HT-29 (cell line): ENCODE measurements at regions not wholly inside any gene's neighbourhood (a gene's known extent, or its start where the extent isn't known, plus 50 kb on each side); places are given as distances from the start of the nearest gene placed in this dataset.
"Not testable (repeated sequence)": the region's sequence is repeated elsewhere in the genome, so short reads cannot be mapped to it uniquely, and the experiment has no call there.

Experiments used
- DNase-seq: peaks from one replicate; pipeline ENCODE4 v3.0.0-alpha.2; 2015; ENCODE audit warnings: low spot score

- no peak for DNase-seq
Observed at GRCh38 chr14:21852775-21853174, 179.2 kb upstream of the OR4E1 start.

GRCh38 chr14:21852061-21852664 lies 178.5 kb upstream of the OR4E1 start:
- peak; percentile 59 for DNase-seq

GRCh38 chr14:21846902-21847301 lies 173.3 kb upstream of the OR4E1 start:
- DNase-seq, result not testable (repeated sequence)

DNA sequence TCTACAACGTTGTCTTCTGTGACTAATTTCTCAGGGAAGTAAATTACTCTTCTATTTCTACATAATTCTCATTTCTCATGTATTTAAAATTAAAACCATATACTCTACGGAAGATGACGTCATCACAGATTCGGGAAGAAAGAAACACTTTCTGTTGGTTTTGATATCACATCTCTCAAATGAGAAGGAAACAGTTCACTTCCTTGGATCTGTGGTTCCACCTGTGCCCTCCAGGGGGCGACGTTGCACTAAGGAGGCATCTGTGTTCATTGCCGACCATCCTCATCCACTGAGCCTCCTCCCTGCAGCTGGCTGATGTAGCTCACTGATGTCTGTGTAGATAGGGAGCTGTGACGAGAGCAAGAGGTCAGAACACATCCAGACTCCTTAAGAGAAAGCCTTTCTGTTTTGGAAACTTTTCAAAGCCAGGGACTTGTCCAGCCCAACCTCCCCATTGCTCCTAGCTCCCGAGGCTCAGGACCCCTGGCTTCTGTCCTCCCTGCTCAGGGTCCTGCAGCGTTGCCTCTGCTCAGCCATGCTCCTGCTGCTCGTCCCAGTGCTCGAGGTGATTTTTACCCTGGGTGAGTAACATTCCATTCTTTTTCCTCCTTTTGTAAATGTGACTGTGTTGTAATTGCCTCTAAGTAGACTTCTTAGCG lies 172.7 kb upstream of the OR4E1 start:
- DNase-seq, result peak; percentile 15

DNA sequence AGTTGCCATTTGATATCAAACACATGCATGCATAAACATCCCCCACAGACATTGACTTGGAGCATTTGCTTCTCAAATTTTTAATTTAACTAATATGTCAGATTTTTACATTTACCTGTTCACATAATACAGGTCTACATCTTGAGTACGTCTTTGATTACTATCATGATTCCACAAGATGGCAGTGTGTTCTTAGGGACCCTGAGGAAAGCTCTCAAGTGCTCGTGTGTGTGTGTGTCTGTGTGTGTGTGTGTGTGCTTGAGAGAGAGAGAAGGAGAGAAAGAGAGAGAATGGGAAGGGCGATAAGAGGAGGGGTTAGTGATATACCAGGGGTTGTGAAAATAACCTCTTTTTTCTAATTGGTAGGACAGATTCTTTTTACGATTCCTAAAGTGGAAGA lies 167.1 kb upstream of the OR4E1 start:
- DNase-seq, result peak; percentile 8

DNA sequence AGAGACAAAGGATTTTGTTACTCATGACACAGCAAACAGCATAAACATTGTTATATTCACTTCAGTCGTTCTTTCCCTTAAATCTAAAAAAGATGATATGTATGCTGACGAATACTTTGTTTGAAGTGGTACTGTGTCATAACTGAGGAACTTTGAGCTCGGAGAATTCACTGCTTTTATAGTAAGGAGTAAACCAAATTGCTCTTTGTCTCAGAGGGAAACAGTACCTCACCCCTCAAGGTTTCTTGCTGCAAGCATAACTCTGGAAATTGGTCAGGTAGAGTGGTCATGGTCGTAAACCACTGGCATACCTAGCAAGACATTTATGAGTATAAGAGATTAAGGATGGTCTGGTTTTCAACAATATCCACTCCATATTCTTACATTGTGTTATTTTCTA lies 160.2 kb upstream of the OR4E1 start:
- DNase-seq, result no peak

DNA sequence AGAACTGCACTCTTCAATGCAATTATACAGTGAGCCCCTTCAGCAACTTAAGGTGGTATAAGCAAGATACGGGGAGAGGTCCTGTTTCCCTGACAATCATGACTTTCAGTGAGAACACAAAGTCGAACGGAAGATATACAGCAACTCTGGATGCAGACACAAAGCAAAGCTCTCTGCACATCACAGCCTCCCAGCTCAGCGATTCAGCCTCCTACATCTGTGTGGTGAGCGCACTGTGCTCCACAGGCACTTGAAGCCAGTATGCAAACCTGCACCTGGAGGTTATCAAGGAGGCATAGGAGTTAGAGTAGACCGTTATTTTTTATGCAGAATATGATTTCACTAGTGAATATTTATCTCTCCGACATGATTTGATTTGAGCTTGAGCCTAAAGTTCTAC lies 152.2 kb upstream of the OR4E1 start:
- no peak for DNase-seq

DNA sequence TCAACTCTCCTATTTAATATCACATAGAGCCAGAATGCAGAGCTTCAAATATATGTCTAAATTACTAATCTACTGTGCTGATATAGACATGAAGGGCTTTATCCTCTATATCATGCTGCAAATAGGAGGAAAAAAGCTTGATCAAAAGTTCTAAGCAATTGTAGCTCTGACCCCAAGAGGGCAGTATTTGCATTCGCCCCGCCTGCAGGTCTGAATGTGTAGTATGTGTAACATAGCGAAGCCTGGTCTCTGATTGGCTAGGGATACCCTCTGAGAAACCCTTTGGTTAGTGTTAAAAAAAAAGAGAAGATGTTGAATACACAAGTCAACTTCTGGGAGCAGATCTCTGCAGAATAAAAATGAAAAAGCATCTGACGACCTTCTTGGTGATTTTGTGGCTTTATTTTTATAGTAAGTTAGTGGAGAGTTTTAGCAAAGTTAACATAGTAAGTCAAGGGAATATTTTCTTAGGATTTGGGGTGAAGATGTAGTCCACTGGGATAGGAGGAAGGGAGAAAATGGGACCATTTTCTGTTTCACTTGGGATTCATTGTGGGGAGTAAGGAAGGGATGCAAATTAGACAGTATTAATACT lies 151.6 kb upstream of the OR4E1 start:
- peak; percentile 58 for DNase-seq

- no peak for DNase-seq
Observed at GRCh38 chr14:21822109-21822508, 148.5 kb upstream of the OR4E1 start.

DNA sequence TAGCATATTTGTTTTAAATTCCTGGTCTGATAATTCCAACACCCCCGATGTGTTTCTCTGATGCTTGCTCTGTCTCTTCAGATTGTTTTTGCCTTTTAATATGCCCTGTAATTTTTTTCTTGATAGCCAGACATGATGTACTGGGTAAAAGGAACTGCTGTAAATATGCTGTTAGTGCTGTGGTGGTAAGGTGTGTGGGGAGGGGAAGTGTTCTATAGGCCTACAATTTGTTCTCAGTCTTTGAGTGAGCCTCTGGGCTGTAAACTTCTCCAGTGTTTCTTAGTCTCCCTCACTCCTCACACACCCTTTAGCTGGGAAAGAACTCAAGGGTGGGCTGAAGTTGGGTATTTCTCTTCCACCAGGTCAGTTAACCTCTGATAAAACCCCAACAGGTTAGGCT lies 147.0 kb upstream of the OR4E1 start:
- no peak for DNase-seq

GRCh38 chr14:21819891-21820290 lies 146.3 kb upstream of the OR4E1 start:
- DNase-seq, result not testable (repeated sequence)

DNA sequence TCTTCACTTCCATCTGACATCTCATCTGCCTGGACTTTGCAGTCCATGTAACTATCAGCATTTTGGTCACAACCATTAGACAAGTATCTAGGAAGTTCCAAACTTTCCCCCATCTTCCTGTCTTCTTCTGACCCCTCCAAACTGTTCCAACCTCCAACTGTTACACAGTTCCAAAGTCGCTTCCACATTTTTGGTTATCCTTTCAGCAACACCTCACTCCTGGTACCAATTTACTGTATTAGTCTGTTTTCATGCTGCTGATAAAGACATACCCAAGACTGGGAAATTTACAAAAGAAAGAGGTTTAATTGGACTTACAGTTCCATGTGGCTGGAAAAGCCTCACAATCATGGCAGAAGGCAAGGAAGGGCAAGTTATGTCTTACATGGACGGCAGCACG lies 143.4 kb upstream of the OR4E1 start:
- DNase-seq, result not testable (repeated sequence)

DNA sequence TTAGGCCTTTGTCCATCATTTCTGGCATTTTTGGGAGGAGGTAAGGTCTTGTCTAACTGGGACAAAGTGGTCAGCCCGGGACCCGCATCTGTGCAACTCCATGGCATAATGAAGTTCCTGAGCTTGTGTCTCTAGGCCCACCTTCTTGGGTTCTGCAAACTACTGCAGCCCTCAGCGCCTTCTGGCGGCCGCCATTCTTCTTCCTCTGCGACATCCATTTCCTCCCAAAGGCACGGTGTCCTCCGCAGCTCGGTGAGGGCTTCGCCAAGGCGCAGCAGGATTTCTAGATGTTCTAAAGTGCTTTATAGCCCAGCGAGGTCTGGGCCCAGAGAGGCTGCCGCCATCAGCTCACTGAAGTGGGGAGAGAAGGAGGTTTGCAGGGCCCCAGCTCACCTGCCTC lies 134.4 kb upstream of the OR4E1 start:
- no peak for DNase-seq

- DNase-seq, result no peak
Observed at GRCh38 chr14:21804981-21805380, 131.4 kb upstream of the OR4E1 start.

DNA sequence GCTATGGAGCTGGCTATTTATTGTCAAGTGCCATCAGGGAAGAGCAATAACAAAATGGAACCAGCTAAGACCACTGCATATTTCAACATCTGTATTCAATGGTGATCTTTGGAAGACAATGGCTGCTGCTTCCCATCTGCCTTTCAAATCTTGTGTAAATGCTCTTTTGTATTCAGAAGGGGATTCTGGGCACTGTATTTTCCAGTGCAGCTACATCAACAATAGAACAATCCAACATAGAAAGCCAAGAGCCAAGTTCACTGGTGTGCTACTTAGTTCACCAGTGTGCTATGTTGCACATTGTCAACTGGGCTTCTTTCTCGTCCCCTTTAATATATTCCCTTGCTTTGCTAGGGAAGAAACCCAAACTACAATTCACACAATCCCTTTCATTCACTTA lies 128.8 kb upstream of the OR4E1 start:
- DNase-seq, result no peak

GRCh38 chr14:21796916-21797315 lies 123.3 kb upstream of the OR4E1 start:
- peak; percentile 9 for DNase-seq

DNA sequence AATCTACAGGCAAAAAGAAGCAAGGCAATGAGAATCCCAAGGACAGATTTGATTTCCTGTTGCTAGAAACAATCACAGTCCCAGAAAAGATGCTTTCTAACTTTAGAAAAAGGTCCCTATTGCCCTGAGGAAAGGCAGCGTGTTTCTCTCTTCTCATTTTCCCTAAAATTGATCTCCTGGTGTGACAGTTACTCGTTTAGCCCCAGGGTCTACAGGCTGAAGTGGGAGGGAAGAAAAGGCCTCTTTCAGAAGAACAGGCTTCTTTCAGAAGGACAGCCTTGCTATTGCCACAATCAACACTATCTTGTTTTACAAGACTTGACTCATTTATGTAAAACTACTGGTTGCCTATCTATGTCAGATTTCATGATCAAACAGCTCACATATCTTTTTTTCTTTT lies 121.8 kb upstream of the OR4E1 start:
- DNase-seq, result no peak

DNA sequence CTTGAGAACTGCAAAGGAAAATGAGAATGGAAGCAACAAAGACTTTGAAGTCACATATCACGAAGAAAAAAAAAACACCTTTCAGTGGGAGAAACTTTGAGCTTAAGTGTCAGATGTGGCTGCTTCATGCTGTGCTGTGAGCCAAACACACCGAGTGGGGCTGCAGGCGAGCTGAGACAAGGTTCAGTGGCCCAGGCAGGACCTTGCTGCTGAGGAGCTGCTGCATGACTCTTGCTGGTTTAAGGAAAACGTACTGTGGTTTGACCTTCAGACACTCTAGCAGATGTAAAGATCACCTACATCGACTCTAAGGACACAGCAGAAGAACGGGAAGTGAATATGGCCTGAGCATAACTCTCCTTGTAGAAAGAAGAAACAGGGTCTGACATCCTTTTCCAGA lies 118.1 kb upstream of the OR4E1 start:
- DNase-seq, result no peak

DNA sequence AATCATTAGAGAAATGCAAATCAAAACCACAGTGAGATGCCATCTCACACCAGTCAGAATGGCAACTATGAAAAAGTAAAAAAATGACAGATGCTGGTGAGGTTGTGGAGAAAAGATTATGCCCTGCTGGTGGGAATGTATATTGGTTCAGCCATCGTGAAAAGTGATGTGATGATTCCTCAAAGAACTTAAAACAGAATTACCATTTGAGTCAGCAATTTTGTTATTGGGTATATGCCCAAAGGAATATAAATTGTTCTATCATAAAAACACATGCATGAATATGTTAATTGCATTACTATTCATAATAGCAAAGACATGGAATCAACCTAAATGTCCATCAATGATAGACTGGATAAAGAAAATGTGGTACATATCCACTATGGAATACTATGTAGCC lies 115.1 kb upstream of the OR4E1 start:
- DNase-seq, result not testable (repeated sequence)

GRCh38 chr14:21787242-21787641 lies 113.6 kb upstream of the OR4E1 start:
- DNase-seq, result not testable (repeated sequence)

- DNase-seq, result no peak
Observed at GRCh38 chr14:21781543-21781942, 107.9 kb upstream of the OR4E1 start.

- DNase-seq, result no peak
Observed at GRCh38 chr14:21780429-21781084, 106.9 kb upstream of the OR4E1 start.

DNA sequence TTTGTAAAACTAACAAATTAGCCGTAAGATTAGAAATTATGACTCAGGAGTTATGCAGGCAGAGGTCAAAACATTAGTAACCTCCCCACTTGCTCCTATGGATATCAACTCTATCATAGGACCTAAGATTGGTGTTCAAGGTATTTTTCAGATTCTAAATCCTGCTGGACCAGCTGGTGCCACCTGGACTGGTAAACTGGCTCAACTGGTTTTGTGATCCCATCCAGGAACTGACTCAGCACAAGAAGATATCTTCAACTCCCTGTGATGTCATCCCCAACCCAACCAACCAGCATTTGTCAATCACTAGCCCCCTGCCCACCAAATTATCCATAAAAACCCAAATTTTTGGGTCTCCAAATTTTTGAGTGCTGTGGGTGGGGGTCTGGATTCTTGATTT lies 98.1 kb upstream of the OR4E1 start:
- peak; percentile 66 for DNase-seq
